GM12892 (cell line): ENCODE measurements at regions not wholly inside any gene's neighbourhood (a gene's known extent, or its start where the extent isn't known, plus 50 kb on each side); places are given as distances from the start of the nearest gene placed in this dataset.

ENCODE experiments used
- DNase-seq: peaks from one replicate; pipeline ENCODE4 v3.0.0; 2011; ENCODE audit not compliant: insufficient read length
- FAIRE-seq: peaks from 2 replicates; lab custom pipeline; 2011; peaks lifted over from hg19 to GRCh38; lab: Jason Lieb, UNC
- POLR2A ChIP-seq: IDR thresholded peaks from 2 replicates; pipeline ENCODE4 v1.6.1; 2011; ENCODE audit warnings: low read depth, low read length, control low read depth
- POLR2AphosphoS5 ChIP-seq: IDR thresholded peaks from 2 replicates; pipeline ENCODE4 v1.6.1; 2011; ENCODE audit warnings: low read depth, low read length, control low read depth
- TAF1 ChIP-seq: IDR thresholded peaks from 2 replicates; pipeline ENCODE4 v1.6.1; 2011; ENCODE audit warnings: low read depth, mild to moderate bottlenecking, control low read depth, low read length, borderline replicate concordance

GRCh38 chr17:33352526-33352925, 59.4 kb upstream of the ASIC2 start:
- FAIRE-seq: no peak
- TF ChIP-seq POLR2A (no peak), POLR2AphosphoS5 (no peak), TAF1 (no peak)

GRCh38 chr17:33356266-33356665, 63.2 kb upstream of the ASIC2 start:
- FAIRE-seq: no peak
- no peak for TF ChIP-seq POLR2A
- no peak for TF ChIP-seq TAF1
- TF ChIP-seq POLR2AphosphoS5: no peak

More at GRCh38 chr17:33352526-33352925, 59.4 kb upstream of the ASIC2 start:
- no peak for DNase-seq

GRCh38 chr17:33363475-33363874, 70.4 kb upstream of the ASIC2 start:
- no peak for TF ChIP-seq POLR2AphosphoS5
- no peak for TF ChIP-seq TAF1
- no peak for TF ChIP-seq POLR2A
- FAIRE-seq (no peak), DNase-seq (no peak)

More at GRCh38 chr17:33356266-33356665, 63.2 kb upstream of the ASIC2 start:
- DNase-seq: no peak

- FAIRE-seq (no peak), DNase-seq (no peak)
- TF ChIP-seq POLR2A (no peak), TAF1 (no peak), POLR2AphosphoS5 (no peak)
These were observed 73.9 kb upstream of the ASIC2 start for GRCh38 chr17:33366960-33367359.

- FAIRE-seq (no peak), DNase-seq (no peak)
- TF ChIP-seq POLR2A (no peak), POLR2AphosphoS5 (no peak), TAF1 (no peak)
These were observed 76.1 kb upstream of the ASIC2 start for GRCh38 chr17:33369149-33369548.

GRCh38 chr17:33369876-33370275, 76.8 kb upstream of the ASIC2 start:
- no peak for FAIRE-seq
- TF ChIP-seq TAF1 (no peak), POLR2AphosphoS5 (no peak), POLR2A (no peak)
- DNase-seq: no peak

GRCh38 chr17:33370401-33370800, 77.3 kb upstream of the ASIC2 start:
- no peak for TF ChIP-seq POLR2AphosphoS5
- no peak for TF ChIP-seq POLR2A
- TF ChIP-seq TAF1: no peak
- FAIRE-seq: no peak
- no peak for DNase-seq

GRCh38 chr17:33371377-33371776, 78.3 kb upstream of the ASIC2 start:
- FAIRE-seq (no peak), DNase-seq (no peak)
- no peak for TF ChIP-seq TAF1
- no peak for TF ChIP-seq POLR2A
- TF ChIP-seq POLR2AphosphoS5: no peak

GRCh38 chr17:33373273-33373672, 80.2 kb upstream of the ASIC2 start:
- FAIRE-seq (no peak), DNase-seq (no peak)
- TF ChIP-seq TAF1 (no peak), POLR2A (no peak), POLR2AphosphoS5 (no peak)

GRCh38 chr17:33375103-33375502, 82.0 kb upstream of the ASIC2 start:
- no peak for DNase-seq
- FAIRE-seq: no peak
- no peak for TF ChIP-seq POLR2A
- TF ChIP-seq TAF1: no peak
- no peak for TF ChIP-seq POLR2AphosphoS5

GRCh38 chr17:33375783-33376182, 82.7 kb upstream of the ASIC2 start:
- TF ChIP-seq POLR2AphosphoS5 (no peak), TAF1 (no peak), POLR2A (no peak)
- FAIRE-seq: no peak
- DNase-seq: no peak

- TF ChIP-seq POLR2AphosphoS5 (no peak), POLR2A (no peak), TAF1 (no peak)
- FAIRE-seq (no peak), DNase-seq (no peak)
These were observed 84.9 kb upstream of the ASIC2 start for GRCh38 chr17:33377837-33378595.
